IPS-NIHi7 (cell line): ENCODE measurements at regions not wholly inside any gene's neighbourhood (a gene's known extent, or its start where the extent isn't known, plus 50 kb on each side); places are given as distances from the start of the nearest gene placed in this dataset.

Source experiments
- DNase-seq: peaks from one replicate; pipeline ENCODE4 v3.0.0; 2012; ENCODE audit warnings: mixed read lengths; ENCODE audit errors: extremely low spot score

DNA sequence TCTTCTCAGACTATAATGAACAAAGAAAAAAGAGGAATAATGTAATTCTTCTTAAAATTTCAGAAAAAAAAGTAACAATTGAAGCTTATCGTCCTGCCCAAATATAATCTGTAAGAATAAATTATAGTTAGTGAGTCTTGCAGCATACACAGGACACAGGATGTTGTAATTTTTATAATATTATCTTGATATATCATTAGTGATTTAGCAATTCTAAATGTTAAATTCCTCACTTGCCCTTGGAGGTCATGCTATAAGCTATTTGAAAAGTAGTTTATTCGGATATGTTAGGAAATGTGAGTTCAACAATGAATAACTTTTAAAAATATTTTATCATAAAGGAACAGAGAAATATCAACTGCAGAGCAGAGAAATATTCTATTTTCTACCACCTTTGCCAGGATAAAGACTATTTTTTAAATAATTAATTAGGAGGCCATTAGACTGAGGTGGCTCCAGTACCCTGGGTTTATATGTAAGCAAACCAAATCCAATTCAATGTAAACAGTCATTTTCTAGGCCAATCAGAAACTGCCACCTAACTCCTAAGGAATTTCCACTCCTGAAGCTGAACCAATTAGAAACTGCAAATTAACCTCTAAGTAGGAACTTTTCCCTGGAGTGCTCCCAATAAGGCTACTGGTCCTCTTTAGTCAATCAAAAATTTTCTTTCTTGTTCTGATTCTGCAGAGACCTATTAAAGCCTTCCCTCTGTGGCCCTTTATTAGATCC, 1109.3 kb downstream of the ROBO2 start:
- DNase-seq = no peak

- DNase-seq = no peak
These were observed 1114.1 kb downstream of the ROBO2 start for GRCh38 chr3:78153973-78154372.

DNA sequence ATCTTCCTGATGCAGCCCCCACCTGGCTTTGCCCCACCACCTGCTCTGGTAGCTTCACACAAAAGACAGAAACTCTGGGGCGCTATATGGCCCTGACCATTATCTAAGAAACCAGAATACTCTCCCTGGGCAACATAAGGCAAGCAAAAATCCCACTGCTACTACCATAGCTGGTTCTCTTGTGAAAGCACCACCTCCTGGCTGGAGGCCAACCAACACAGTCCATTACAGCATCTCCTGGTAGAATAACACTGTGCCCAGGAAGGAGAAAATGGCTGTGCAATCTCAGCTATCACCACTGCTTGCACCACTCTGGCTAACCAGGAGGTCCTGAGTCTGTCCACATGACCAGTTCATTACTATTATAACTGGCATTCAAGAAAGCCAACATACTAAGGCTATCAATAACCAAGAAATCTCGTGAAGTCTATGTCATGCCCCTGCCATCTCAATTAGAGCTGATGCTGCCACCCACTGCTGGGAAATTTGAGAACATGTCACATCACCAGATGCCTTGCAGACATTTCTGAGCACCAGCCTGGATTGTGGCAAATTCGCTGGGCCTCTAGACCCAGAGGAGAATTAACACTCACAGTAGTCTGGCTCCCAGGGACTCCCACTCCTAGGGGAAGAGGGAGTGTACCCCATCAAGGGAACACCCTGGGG, 1114.8 kb downstream of the ROBO2 start:
- no peak for DNase-seq

DNA sequence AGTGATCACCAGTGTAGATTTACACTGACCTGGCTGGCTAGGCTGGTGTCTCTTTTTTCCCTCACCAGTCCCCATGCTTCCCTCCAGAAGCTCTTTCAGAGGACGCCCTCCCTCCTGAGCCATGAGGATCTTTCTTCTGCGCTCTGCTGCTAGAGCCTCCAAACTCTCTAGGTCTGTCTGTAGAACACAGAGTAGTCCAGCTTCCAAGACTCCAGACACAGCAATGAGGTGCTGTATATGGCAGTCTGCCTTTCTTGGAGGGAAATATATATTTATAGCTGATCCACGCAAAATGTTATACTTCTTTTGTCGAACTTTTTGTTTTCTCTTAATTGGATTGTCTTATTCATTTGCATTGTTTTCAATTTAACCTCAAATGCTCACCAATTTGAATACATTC, 1121.8 kb downstream of the ROBO2 start:
- no peak for DNase-seq

DNA sequence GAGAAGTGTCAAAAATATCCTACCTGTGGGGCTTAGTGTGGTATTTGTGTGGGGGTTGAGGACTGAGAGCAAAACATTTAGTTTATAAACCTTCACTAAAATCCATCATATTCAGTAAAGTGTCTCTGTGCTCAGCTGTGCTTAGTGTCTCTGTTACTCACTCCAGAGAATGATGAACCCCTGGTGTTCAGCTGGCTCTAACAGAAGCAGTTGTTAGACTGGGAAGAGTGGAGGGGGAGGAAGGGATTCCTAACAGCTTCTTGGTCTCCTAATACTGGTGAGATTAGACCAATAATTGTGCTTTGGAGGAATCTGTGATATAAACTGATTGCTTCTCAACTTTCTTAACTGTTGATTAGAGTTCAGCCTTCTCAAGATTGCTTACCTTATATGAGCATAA, 1123.5 kb downstream of the ROBO2 start:
- no peak for DNase-seq

GRCh38 chr3:78165876-78166275, 1126.0 kb downstream of the ROBO2 start:
- DNase-seq = no peak

DNA sequence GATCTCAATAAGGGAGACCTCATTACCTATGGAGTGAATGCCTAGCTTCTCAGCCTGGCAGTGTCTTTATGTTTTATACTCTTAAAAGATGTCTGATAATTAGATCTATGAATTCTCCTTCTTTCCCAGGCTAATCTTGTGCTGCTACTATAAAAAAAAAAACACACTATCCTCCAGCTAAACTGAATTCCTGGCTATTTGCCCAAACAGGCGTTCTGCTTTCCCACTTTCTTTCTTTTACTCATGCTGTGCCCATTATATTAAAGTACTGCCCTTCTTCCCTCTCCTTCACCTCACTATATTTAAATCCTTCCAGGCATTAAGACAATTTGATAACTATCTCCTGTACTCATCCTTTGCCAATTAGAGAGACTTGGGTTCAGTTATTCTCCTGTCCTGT, 1134.9 kb downstream of the ROBO2 start:
- no peak for DNase-seq

DNA sequence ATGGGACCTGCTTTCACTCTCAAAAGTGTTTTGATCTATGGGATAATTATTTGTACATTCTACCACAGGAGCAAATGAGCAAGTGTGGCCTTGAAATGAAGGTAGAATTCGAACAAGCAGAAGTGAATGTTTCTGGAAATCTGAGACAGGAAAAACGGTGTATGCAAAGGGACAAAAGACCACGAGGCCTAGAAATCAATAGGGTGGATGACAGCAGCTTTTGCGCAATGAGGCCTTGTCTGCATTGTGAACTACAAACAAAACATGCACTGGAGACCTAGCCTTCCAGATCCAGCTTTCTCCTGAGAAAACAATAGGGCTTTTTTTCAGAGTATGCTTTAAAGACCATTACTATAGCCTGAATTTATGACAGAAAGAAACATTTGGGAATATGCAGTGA, 1137.0 kb downstream of the ROBO2 start:
- DNase-seq = no peak

DNA sequence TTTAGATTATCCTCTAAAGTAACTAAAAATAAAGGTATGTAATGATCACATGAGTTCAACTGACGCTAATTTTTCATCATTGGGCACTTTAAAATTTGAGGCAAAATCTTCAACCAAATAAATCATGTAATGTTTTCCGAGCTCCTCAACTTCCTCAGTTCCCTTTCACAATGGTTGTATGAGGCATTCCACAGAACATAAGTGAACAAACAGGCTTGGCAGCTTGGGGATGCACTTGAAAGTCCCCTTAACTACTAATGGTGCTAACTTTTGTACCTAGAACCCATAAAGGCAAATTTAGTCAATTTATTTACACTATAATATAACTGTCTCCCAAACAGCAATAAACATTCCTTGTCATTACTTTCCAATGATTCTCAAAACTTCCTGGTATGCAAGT, 1137.9 kb downstream of the ROBO2 start:
- DNase-seq = no peak

- DNase-seq = no peak
These were observed 1138.3 kb downstream of the ROBO2 start for GRCh38 chr3:78178209-78178608.

DNA sequence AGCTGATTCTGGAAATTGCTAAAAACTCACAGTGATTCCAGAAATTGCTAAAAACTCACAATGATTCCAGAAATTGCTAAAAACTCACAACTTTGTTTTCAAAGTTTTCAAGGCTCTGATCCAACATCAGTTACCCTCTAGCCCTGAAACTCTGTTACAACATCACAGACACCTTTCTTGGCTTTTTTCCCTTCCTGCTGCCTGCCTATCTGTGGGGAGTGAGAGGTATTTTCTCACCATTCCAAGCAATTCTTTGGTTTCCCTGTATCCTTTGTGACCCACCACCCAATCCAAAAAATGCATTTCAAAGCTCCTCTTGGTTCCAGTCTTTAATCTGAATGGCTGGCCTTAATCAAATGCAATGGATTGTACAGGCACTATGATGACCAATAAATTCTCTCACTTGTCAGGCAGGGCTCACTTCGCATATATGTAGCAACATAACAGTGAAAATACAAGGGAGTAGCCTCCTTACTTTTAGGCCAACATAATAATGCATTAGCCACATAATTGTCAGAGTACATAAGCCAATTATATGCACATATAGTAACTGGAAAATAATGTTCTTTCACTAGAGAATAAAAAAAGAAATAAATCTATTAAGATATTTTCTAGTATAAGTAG, 1139.0 kb downstream of the ROBO2 start:
- DNase-seq = no peak

- DNase-seq = no peak
These were observed 1144.2 kb downstream of the ROBO2 start for GRCh38 chr3:78183906-78184599.

DNA sequence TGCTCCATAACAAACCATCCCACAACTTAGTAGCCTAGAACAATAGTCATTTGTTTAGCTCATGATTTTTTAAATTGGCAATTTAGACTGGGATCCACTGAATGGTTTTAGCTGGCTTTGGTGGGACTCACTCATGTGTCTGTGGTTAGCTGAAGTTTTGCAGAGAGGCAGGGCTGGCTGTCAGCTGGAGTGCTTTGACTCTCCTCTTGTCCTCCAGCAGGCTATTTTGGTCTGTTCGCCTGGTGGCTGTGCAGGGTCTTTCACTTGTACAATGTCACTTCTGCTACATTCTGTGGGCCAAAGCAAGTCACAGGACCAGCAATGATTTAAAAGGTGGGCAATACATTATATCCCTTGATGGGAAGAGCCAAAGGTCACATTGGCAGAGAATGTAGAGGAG, 1146.5 kb downstream of the ROBO2 start:
- no peak for DNase-seq

DNA sequence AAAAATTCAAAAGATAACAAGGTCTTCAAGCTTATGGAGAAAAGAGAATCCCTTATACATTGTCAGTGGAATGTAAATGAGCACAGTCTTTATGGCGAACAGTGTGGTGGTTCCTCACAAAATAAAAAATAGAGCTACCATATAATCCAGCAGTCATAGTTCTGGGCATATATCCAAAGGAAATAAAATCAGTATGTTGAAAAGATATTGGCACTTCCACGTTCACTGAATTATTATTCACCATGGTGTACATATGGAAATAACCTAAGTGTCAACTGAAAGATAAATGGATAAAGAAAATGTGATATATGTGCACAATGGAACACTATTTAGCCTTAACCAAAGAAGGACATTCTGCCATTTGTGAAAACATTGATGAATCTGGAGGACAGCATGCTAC, 1161.2 kb downstream of the ROBO2 start:
- DNase-seq = no peak

DNA sequence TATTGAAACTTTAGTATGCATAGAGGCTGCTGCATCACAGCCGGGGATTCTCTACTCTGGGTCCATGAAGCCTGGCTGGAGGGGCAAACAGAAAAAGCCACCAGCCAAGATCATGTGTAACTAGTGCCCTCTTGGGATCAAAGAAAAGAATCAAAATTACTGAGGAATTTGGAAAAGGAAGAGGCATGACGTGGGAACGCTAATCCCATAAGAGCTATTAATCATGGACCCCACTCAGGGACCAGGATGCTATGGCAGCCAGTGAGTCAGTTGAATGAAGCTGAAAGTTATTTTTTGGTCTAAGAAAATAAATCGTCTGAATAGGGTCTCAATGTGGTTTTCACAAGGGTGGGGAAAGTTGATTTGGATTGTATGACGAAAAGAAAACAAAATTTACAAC, 1165.1 kb downstream of the ROBO2 start:
- DNase-seq = peak; percentile 41

DNA sequence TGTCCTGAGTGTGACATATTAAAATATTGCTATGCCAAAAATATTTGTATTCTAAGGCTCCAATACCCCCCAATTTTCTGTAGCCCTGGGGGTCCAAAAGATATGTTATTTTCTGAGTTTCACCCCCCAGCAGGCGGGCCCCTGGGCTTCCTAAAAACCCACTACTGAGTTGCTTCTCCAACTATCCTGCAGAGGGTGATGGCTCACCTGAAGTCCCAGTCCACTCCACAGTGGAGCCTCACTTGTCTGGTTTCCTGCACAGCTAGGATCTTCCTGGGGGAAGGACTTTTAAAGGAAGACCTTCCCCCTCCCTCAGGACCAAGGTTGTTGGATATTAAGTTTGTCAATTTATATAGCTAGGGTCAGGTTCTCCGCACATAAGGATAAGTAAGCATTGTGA, 1181.4 kb downstream of the ROBO2 start:
- DNase-seq = peak; percentile 24

GRCh38 chr3:78221796-78222195, 1181.9 kb downstream of the ROBO2 start:
- no peak for DNase-seq

DNA sequence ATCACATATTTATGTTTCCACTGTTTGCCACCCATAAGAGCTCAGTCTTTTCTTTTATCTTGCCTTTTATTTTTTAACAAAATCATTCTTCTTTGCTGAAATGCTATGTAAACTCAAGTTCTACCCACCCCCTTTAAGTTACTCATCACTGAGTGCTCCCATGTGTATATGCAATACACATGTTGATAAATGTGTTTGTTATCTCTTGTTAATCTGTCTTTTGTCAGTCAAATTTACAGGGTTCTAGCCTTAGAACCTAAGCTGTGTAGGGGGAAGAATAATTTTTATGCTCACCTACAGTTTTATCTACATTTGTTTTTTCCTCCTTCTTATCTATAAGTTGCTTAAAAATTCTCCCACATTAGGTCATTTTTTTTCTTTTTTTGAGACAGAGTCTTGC, 1195.9 kb downstream of the ROBO2 start:
- no peak for DNase-seq

- DNase-seq = no peak
These were observed 1198.9 kb downstream of the ROBO2 start for GRCh38 chr3:78238811-78239210.

- DNase-seq = no peak
These were observed 1202.8 kb downstream of the ROBO2 start for GRCh38 chr3:78242724-78243123.

DNA sequence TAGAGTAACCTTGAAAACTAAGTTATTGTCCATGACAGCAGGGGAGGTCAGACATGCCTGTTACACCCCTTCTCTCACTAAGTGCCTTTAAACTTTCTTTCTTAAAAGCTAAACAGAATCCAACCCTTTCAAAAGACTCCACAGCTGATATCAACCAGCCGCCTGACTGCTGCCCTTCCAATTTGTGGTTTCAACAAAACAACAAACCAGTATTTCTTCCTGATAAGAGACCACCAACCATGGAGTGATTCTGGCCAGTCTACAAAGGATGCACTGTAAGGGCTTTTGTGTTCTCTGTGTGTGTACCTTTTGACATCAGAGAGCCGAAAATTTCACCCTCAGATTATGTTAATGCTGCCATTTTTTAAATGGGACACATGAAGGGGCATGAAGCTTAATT, 1204.2 kb downstream of the ROBO2 start:
- DNase-seq = no peak

DNA sequence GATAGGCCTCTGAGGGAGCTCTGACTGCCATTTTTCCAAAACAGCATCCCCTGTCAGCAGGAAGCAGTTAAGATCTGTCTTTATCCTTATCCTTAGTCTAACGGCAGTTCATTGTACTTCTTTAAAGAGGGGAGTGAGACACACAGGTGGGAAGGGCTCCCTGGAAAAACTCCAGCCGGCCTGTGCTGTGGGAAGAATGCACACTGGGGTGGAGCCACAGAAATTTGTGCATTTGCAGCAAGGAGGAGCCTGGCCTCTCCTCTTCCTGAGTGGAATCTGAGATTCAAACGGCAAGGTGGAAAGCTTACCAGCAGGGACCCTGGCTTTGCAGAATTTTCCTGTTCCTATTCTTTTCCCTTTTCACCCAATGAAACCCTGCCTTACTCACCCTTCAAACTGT, 1209.4 kb downstream of the ROBO2 start:
- no peak for DNase-seq

GRCh38 chr3:78253860-78254259, 1214.0 kb downstream of the ROBO2 start:
- DNase-seq = no peak
